Panc1 (cell line): ENCODE measurements at regions not wholly inside any gene's neighbourhood (a gene's known extent, or its start where the extent isn't known, plus 50 kb on each side); places are given as distances from the start of the nearest gene placed in this dataset.

Experiments used
- ATAC-seq: fragments of 200-7000 bp; cut with Tn5 transposase; 2 replicates; pipeline ENCODE4 v1.9.1; 2020; ENCODE audit warnings: mild to moderate bottlenecking, moderate library complexity
- BruUV-seq: library from RNA; stranded (reverse); fragments of 400-500 nt; replicated peaks from 2 replicates; lab custom pipeline; 2021; lab: Mats Ljungman, UMichigan
- CTCF ChIA-PET: fragments of 300-600 bp; sonication (Branson Sonifier 250); formaldehyde crosslinking; loops from one replicate; lab custom pipeline; 2022; ENCODE audit warnings: antibody characterized with exemption; lab: Charles Lee
- POLR2A ChIA-PET: fragments of 300-600 bp; sonication (Branson Sonifier 250); formaldehyde crosslinking; loops from one replicate; lab custom pipeline; 2022; ENCODE audit warnings: antibody characterized with exemption; lab: Charles Lee
- DNase-seq: peaks from one replicate; pipeline ENCODE4 v3.0.0-alpha.2; 2010; ENCODE audit warnings: low read depth, low spot score
- H3K27ac ChIP-seq: 2 replicates; pipeline ENCODE4 v1.5.1; 2011; ENCODE audit warnings: mild to moderate bottlenecking, low read length, inconsistent platforms
- H3K27me3 ChIP-seq: fragments of 200-500 bp; sonication (Bioruptor generic); 2 replicates; pipeline ENCODE4 v1.6.0; 2014; ENCODE audit warnings: low read length, inconsistent platforms; ENCODE audit not compliant: control insufficient read depth, insufficient read depth
- H3K36me3 ChIP-seq: fragments of 200-500 bp; sonication (Bioruptor generic); 2 replicates; pipeline ENCODE4 v1.5.1; 2014; ENCODE audit warnings: inconsistent platforms, mild to moderate bottlenecking, low read length, moderate library complexity; ENCODE audit not compliant: control insufficient read depth, insufficient read depth
- H3K4me1 ChIP-seq: 2 replicates; pipeline ENCODE4 v1.5.1; 2011; ENCODE audit warnings: inconsistent platforms, mild to moderate bottlenecking, low read length, moderate library complexity; ENCODE audit not compliant: control insufficient read depth, insufficient read depth
- H3K4me3 ChIP-seq, 2 experiments: 2 replicates each; pipeline ENCODE4 v1.5.1; 2011 to 2012; ENCODE audit warnings: low read depth in 2 of 2, low read length in 2 of 2, mild to moderate bottlenecking in 2 of 2, inconsistent platforms in 1 of 2, moderate library complexity in 1 of 2
- H3K9me3 ChIP-seq: fragments of 200-500 bp; sonication (Bioruptor generic); 2 replicates; pipeline ENCODE4 v1.5.1; 2014; ENCODE audit warnings: low read depth, mild to moderate bottlenecking, inconsistent platforms, low read length, moderate library complexity; ENCODE audit not compliant: control insufficient read depth, insufficient read depth
- CTCF ChIP-seq: fragments of 450-650 bp; IDR thresholded peaks from 2 replicates; pipeline ENCODE4 v1.5.1; 2017; ENCODE audit warnings: mild to moderate bottlenecking
- POLR2AphosphoS5 ChIP-seq: IDR thresholded peaks from 2 replicates; pipeline ENCODE4 v1.6.1; 2012; ENCODE audit warnings: mild to moderate bottlenecking, low read depth, low read length, moderate library complexity
- REST ChIP-seq, 2 experiments: IDR thresholded peaks; 2 replicates each; pipeline ENCODE4 v1.6.1; 2011 to 2012; ENCODE audit warnings: low read depth in 2 of 2, control low read depth in 1 of 2, low read length in 1 of 2, mild to moderate bottlenecking in 1 of 2, moderate library complexity in 1 of 2; ENCODE audit not compliant: insufficient read depth in 1 of 2
- SIN3A ChIP-seq: IDR thresholded peaks from 2 replicates; pipeline ENCODE4 v1.6.1; 2012; ENCODE audit warnings: low read depth, mild to moderate bottlenecking, low read length, moderate library complexity, borderline replicate concordance; ENCODE audit not compliant: insufficient read depth
- TCF7L2 ChIP-seq: IDR thresholded peaks from 2 replicates; pipeline ENCODE4 v1.6.1; 2011; ENCODE audit warnings: mild to moderate bottlenecking, low read depth, low read length, inconsistent platforms
- in situ Hi-C: cut with HindIII; loops from 2 replicates; pipeline ENCODE4 v1.10.0; 2016; ENCODE audit warnings: low sequenced_read_pairs, low pct_unique_long_range_greater_than_20kb
- intact Hi-C: fragments of 100-400 bp; cut with micrococcal nuclease; formaldehyde crosslinking; loops from one replicate; pipeline ENCODE4 v1.10.0; 2022; ENCODE audit not compliant: unreplicated experiment

- ATAC-seq (no peak), DNase-seq (no peak)
- Histone ChIP-seq H3K36me3 (no peaks in the 10 kb centered on the region), H3K4me3 (no peak overlapping the region), H3K27ac (no peak overlapping the region), H3K4me1 (no peaks in the 10 kb centered on the region), H3K27me3 (no peaks in the 10 kb centered on the region), H3K9me3 (no peaks in the 10 kb centered on the region)
- BruUV-seq: no TSS peak
- in situ Hi-C loops (no loop called here), intact Hi-C loops (loop anchor here (2.0 kb wide), 1 partner anchor 192 kb away; no protein-coding TSS in a partner anchor)
- no peak for TF ChIP-seq SIN3A
- no peak for TF ChIP-seq CTCF
- TF ChIP-seq POLR2AphosphoS5: no peak
- TF ChIP-seq TCF7L2: no peak
- no peak for TF ChIP-seq REST (IDR thresholded peaks at IDR 0.05; ENCODE audit: insufficient read depth in 1 of 2, low read depth in 2 of 2, low read length in 1 of 2)
- ChIA-PET POLR2A (no interaction called here), CTCF (no interaction called here)
These were observed 187.4 kb downstream of the RDH14 start for GRCh38 chr2:18373081-18373480.

GRCh38 chr2:18372641-18373040, 187.8 kb downstream of the RDH14 start:
- no peak overlapping the region for H3K27ac ChIP-seq
- no TSS peak for BruUV-seq
- POLR2A ChIA-PET: no interaction called here
- intact Hi-C loops (loop anchor here (2.0 kb wide), 1 partner anchor 192 kb away; no protein-coding TSS in a partner anchor), in situ Hi-C loops (no loop called here)
- no peak overlapping the region for H3K4me3 ChIP-seq
- CTCF ChIA-PET: no interaction called here
- TF ChIP-seq TCF7L2 (no peak), SIN3A (no peak), POLR2AphosphoS5 (no peak), REST (IDR thresholded peaks at IDR 0.05; ENCODE audit: insufficient read depth in 1 of 2, low read depth in 2 of 2, low read length in 1 of 2) (no peak), CTCF (no peak)
- H3K27me3 ChIP-seq: no peaks in the 10 kb centered on the region
- H3K9me3 ChIP-seq: no peaks in the 10 kb centered on the region
- no peaks in the 10 kb centered on the region for H3K4me1 ChIP-seq
- DNase-seq (no peak), ATAC-seq (no peak)
- H3K36me3 ChIP-seq: no peaks in the 10 kb centered on the region
